Panc1 (cell line): ENCODE measurements at regions not wholly inside any gene's neighbourhood (a gene's known extent, or its start where the extent isn't known, plus 50 kb on each side); places are given as distances from the start of the nearest gene placed in this dataset.

Source experiments
- POLR2AphosphoS5 ChIP-seq: IDR thresholded peaks from 2 replicates; pipeline ENCODE4 v1.6.1; 2012; ENCODE audit warnings: mild to moderate bottlenecking, low read depth, low read length, moderate library complexity
- SIN3A ChIP-seq: IDR thresholded peaks from 2 replicates; pipeline ENCODE4 v1.6.1; 2012; ENCODE audit warnings: low read depth, mild to moderate bottlenecking, low read length, moderate library complexity, borderline replicate concordance; ENCODE audit not compliant: insufficient read depth
- TF ChIP-seq, protein P1 (sequence below): fragments of 450-650 bp; IDR thresholded peaks from 2 replicates; pipeline ENCODE4 v1.5.1; 2017; ENCODE audit warnings: mild to moderate bottlenecking

DNA sequence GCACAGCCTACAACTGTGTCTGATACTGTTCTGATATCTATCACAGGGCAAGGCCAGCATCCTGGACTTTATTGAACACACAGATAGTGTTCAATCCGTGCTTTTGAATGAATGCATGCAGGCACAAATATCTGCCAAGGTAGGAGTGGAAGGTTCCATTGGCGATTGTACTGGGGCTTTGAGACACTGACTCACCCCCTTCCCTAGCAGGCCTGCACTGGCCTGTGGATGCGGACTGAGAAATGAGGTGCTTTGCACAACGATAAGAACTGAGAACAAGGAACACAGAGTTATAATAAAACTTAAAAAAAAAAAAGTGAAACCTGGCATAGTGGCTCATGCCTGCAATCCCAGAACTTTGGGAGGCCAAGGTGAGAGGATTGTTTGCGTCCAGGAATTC lies 62.4 kb upstream of the NGF start:
- TF ChIP-seq, protein P1, sequence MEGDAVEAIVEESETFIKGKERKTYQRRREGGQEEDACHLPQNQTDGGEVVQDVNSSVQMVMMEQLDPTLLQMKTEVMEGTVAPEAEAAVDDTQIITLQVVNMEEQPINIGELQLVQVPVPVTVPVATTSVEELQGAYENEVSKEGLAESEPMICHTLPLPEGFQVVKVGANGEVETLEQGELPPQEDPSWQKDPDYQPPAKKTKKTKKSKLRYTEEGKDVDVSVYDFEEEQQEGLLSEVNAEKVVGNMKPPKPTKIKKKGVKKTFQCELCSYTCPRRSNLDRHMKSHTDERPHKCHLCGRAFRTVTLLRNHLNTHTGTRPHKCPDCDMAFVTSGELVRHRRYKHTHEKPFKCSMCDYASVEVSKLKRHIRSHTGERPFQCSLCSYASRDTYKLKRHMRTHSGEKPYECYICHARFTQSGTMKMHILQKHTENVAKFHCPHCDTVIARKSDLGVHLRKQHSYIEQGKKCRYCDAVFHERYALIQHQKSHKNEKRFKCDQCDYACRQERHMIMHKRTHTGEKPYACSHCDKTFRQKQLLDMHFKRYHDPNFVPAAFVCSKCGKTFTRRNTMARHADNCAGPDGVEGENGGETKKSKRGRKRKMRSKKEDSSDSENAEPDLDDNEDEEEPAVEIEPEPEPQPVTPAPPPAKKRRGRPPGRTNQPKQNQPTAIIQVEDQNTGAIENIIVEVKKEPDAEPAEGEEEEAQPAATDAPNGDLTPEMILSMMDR = no peak
- TF ChIP-seq POLR2AphosphoS5 (no peak), SIN3A (no peak)
